ENCODE measurements at regions not wholly inside any gene's neighbourhood (a gene's known extent, or its start where the extent isn't known, plus 50 kb on each side); places are given as distances from the start of the nearest gene placed in this dataset.

DNA sequence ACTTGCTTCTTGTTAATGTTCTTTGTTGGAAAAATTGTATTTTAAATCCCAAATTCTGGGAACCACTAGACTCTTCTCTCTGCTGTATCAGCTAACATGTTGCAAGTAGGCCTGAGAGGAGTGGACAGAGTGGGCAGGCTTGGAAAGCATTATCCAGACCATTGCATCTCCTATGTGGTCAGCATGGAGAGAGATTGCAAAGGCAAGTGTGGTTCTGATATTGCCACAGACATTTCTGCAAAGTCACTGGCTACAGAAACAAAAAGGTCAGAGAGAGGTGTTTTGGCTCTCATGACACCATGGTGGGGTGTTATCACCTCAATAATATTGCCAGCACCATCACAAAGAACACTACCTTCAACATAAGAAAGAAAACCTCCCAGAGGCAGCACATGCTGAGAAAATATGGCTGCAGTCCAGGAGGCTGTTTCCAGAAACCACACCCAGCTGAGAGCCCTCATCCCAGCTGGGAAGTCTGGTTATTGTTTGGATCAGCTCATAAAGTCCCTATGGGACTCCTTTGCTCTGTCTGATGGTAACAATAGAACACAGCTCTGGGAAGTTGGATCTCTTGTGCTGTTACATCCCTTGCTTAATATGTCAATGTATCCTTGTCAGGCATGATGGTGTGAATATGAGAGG lies 78.2 kb upstream of the TBX18 start:
- TF ChIP-seq ZNF175 (tag by site-specific recombination; IDR thresholded peaks at IDR 0.05) (no peak), CTCF (tag by site-specific recombination; IDR thresholded peaks at IDR 0.05) (no peak), ZNF777 (tag by site-specific recombination; IDR thresholded peaks at IDR 0.05; ENCODE audit: borderline replicate concordance) (no peak), ZSCAN18 (tag by site-specific recombination; IDR thresholded peaks at IDR 0.05) (no peak), ZSCAN23 (tag by site-specific recombination; IDR thresholded peaks at IDR 0.05) (no peak), ZNF335 (tag by site-specific recombination; conservative IDR thresholded peaks at IDR 0.05) (no peak), ZSCAN30 (tag by site-specific recombination; IDR thresholded peaks at IDR 0.05) (no peak), ZNF549 (tag by site-specific recombination; IDR thresholded peaks at IDR 0.05) (no peak)
